A673 (cell line): ENCODE measurements at regions not wholly inside any gene's neighbourhood (a gene's known extent, or its start where the extent isn't known, plus 50 kb on each side); places are given as distances from the start of the nearest gene placed in this dataset.
A peak's percentile ranks its signal among the peaks of the same experiment; 100 is the strongest.
"Not testable (repeated sequence)": the region's sequence is repeated elsewhere in the genome, so short reads cannot be mapped to it uniquely, and the experiment has no call there.

Source experiments
- BruUV-seq: library from RNA; stranded (reverse); fragments of 400-500 nt; replicated peaks from 2 replicates; lab custom pipeline; 2021; lab: Mats Ljungman, UMichigan
- CTCF ChIA-PET: fragments of 300-600 bp; sonication (Branson Sonifier 250); formaldehyde crosslinking; loops from one replicate; lab custom pipeline; 2022; ENCODE audit warnings: antibody characterized with exemption; lab: Charles Lee
- POLR2A ChIA-PET: fragments of 300-600 bp; sonication (Branson Sonifier 250); formaldehyde crosslinking; loops from one replicate; lab custom pipeline; 2022; ENCODE audit warnings: antibody characterized with exemption; ENCODE audit not compliant: low non-redundant PET; lab: Charles Lee
- DNase-seq: peaks from one replicate; pipeline ENCODE4 v3.0.0-alpha.2; 2015; ENCODE audit warnings: low spot score
- H3K27ac ChIP-seq: fragments of 200-600 bp; sonication (generic); 2 replicates; pipeline ENCODE4 v1.5.1; 2016; ENCODE audit warnings: mixed run types, low read depth, mild to moderate bottlenecking, mixed read lengths, antibody characterized with exemption, low read length; ENCODE audit not compliant: poor library complexity, severe bottlenecking
- H3K27me3 ChIP-seq: fragments of 200-600 bp; sonication (generic); replicated peaks from 2 replicates; pipeline ENCODE4 v1.6.1; 2017; ENCODE audit warnings: mixed run types, low read depth, mild to moderate bottlenecking, mixed read lengths, antibody characterized with exemption, low read length; ENCODE audit not compliant: insufficient read depth, poor library complexity
- H3K36me3 ChIP-seq: fragments of 200-600 bp; sonication (generic); 2 replicates; pipeline ENCODE4 v1.6.1; 2016; ENCODE audit warnings: mixed run types, mild to moderate bottlenecking, mixed read lengths, antibody characterized with exemption, low read length; ENCODE audit not compliant: insufficient read depth, poor library complexity, severe bottlenecking
- H3K4me1 ChIP-seq: fragments of 200-600 bp; sonication (generic); 2 replicates; pipeline ENCODE4 v1.6.1; 2017; ENCODE audit warnings: mixed run types, mild to moderate bottlenecking, mixed read lengths, antibody characterized with exemption, low read length; ENCODE audit not compliant: insufficient read depth, poor library complexity, severe bottlenecking
- H3K4me3 ChIP-seq: fragments of 200-600 bp; sonication (generic); 2 replicates; pipeline ENCODE4 v1.5.1; 2016; ENCODE audit warnings: low read depth, mixed run types, mild to moderate bottlenecking, mixed read lengths, low read length; ENCODE audit not compliant: poor library complexity, severe bottlenecking
- H3K9me3 ChIP-seq: fragments of 200-600 bp; sonication (generic); 2 replicates; pipeline ENCODE4 v1.6.1; 2016; ENCODE audit warnings: mixed run types, low read depth, mild to moderate bottlenecking, mixed read lengths, antibody characterized with exemption, low read length; ENCODE audit not compliant: poor library complexity, severe bottlenecking
- CTCF ChIP-seq: fragments of 300-800, 200-600 bp; sonication (generic); conservative IDR thresholded peaks from 2 replicates; pipeline ENCODE4 v1.5.1; 2017; ENCODE audit warnings: low read depth, mild to moderate bottlenecking, antibody characterized with exemption, low read length, moderate library complexity, mixed read lengths
- EZH2 ChIP-seq: fragments of 200-600 bp; sonication (generic); IDR thresholded peaks from 2 replicates; pipeline ENCODE4 v1.6.1; 2017; ENCODE audit warnings: borderline replicate concordance, low read depth, mild to moderate bottlenecking, mixed read lengths, antibody characterized with exemption, low read length; ENCODE audit not compliant: poor library complexity, severe bottlenecking
- intact Hi-C: fragments of 100-400 bp; cut with micrococcal nuclease; formaldehyde crosslinking; loops from one replicate; pipeline ENCODE4 v1.10.0; 2022; ENCODE audit not compliant: unreplicated experiment

DNA sequence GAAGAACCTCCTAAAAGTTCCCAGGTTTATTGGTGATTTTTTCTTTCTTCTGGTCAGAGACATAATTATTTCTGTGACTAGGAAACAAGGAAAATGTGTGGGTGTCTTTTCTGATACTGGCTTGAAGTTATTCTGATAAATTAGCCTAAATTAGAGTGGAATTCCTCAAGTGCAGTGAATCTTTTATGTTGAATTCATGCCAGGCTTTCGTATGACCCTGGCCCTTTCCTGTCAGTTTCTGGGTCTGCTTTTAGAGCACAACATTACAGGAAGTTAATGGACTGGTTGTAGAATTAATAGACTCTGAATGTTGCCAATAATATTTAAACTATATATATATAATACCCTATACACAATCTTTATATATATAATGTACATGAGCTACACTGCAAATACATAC lies 230.6 kb upstream of the KIAA1217 start:
- POLR2A ChIA-PET = no interaction called here
- no peaks in the 10 kb centered on the region for H3K9me3 ChIP-seq
- no peak overlapping the region for H3K4me3 ChIP-seq
- intact Hi-C loops = no loop called here
- DNase-seq = no peak
- H3K27ac ChIP-seq = no peak overlapping the region
- H3K36me3 ChIP-seq = no peaks in the 10 kb centered on the region
- H3K27me3 ChIP-seq = no peaks in the 10 kb centered on the region
- BruUV-seq = no TSS peak
- peaks cover 13% of the 10 kb centered on the region for H3K4me1 ChIP-seq
- no peak for TF ChIP-seq CTCF
- no peak for TF ChIP-seq EZH2
- CTCF ChIA-PET = no interaction called here

GRCh38 chr10:23980094-23980493 lies 228.8 kb upstream of the KIAA1217 start:
- POLR2A ChIA-PET = interaction anchor here (0.7 kb wide), 1 partner anchor 438 kb away, joined by 3 read pairs; no protein-coding TSS in a partner anchor
- intact Hi-C loops = no loop called here
- H3K9me3 ChIP-seq = no peaks in the 10 kb centered on the region
- H3K27ac ChIP-seq = no peak overlapping the region
- H3K36me3 ChIP-seq = no peaks in the 10 kb centered on the region
- CTCF ChIA-PET = no interaction called here
- TF ChIP-seq EZH2 (no peak), CTCF (no peak)
- H3K27me3 ChIP-seq = no peaks in the 10 kb centered on the region
- H3K4me3 ChIP-seq = no peak overlapping the region
- DNase-seq = no peak
- peaks cover 13% of the 10 kb centered on the region for H3K4me1 ChIP-seq
- no TSS peak for BruUV-seq

DNA sequence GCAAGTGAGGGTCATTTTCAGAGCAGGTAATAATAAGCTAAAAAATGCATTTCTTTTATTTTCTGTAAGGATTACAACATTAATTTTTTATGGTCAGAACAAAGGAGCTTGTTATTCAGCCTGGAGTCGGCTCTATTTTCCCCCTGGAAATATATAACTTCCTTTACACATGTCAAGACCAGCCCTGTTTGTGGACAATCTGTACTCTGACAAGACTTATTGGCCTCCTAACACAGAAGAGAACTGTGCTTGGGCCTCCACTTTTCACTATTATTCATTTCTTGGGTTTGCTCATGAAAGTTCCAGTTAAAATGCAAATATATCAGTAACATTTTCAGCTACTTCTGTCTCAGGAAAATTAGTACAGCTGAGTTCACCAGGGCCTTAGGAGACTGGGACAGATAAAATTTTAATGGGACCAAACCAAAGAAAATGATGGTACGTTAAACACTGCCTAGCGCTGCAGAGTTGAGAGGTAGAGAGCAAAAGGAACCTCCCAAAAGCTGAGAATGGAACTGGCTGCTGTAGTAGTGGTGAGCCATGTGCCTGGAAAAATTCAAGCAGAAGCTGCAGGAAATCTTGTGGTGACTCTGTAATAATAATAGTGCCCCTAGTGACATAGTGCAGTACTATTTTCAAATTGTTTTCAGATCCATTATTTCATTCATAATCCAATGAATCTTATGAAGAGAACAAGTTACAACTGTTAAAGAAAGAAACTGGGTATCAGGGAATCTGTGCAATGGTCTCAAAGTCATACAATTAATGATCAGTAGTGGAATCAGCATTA lies 227.2 kb upstream of the KIAA1217 start:
- Histone ChIP-seq H3K27me3 (no peaks in the 10 kb centered on the region), H3K27ac (no peak overlapping the region), H3K4me3 (no peak overlapping the region), H3K4me1 (peaks cover 13% of the 10 kb centered on the region), H3K9me3 (no peaks in the 10 kb centered on the region), H3K36me3 (no peaks in the 10 kb centered on the region)
- no peak for DNase-seq
- intact Hi-C loops = no loop called here
- BruUV-seq = no TSS peak
- POLR2A ChIA-PET = interaction anchor here (0.6 kb wide), 1 partner anchor 402 kb away, joined by 3 read pairs; no protein-coding TSS in a partner anchor
- peak; percentile 39 for TF ChIP-seq CTCF
- TF ChIP-seq EZH2 = no peak
- CTCF ChIA-PET = interaction anchor here (0.5 kb wide), 1 partner anchor 294 kb away, joined by 4 read pairs; no protein-coding TSS in a partner anchor

DNA sequence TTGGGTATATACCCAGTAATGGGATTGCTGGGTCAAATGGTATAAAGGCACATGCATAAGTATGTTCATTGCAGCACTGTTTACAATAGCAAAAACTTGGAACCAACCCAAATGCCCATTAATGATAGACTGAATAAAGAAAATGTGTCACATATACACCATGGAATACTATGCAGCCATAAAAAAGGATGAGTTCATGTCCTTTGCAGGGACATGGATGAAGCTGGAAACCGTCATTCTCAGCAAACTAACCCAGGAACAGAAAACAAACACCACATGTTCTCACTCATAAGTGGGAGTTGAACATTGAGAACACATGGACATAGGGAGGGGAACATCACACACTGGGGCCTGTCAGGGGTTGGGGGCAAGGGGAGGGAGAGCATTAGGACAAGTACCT lies 224.5 kb upstream of the KIAA1217 start:
- H3K36me3 ChIP-seq, H3K9me3 ChIP-seq, H3K27ac ChIP-seq, H3K27me3 ChIP-seq, DNase-seq, BruUV-seq, intact Hi-C loops, POLR2A ChIA-PET, CTCF ChIA-PET, H3K4me3 ChIP-seq: not testable (repeated sequence)
- peaks cover 14% of the 10 kb centered on the region for H3K4me1 ChIP-seq
